ENCODE measurements at regions not wholly inside any gene's neighbourhood (a gene's known extent, or its start where the extent isn't known, plus 50 kb on each side); places are given as distances from the start of the nearest gene placed in this dataset.

DNA sequence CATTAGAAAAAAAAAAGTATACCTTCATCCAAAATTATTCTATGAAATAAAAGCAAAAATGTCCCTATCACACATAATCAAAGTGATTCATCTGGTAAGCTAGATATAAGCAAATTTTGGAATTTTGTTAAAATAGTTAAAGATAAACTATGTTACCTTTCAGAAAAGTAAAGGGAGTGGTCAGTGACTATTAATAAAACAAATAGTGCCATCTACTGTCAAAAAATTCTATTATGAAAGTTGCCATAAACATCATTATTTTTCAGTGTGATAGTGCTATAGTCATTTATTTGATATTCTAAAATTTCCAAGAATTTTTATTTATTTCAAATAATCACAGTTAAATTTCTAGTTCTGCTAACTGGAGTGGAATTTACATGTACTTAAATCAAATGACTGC lies 803.7 kb downstream of the KCNT2 start:
- no peak for DNase-seq (ENCODE audit: insufficient read length, low spot score, missing footprints)
- TF ChIP-seq, protein P1, sequence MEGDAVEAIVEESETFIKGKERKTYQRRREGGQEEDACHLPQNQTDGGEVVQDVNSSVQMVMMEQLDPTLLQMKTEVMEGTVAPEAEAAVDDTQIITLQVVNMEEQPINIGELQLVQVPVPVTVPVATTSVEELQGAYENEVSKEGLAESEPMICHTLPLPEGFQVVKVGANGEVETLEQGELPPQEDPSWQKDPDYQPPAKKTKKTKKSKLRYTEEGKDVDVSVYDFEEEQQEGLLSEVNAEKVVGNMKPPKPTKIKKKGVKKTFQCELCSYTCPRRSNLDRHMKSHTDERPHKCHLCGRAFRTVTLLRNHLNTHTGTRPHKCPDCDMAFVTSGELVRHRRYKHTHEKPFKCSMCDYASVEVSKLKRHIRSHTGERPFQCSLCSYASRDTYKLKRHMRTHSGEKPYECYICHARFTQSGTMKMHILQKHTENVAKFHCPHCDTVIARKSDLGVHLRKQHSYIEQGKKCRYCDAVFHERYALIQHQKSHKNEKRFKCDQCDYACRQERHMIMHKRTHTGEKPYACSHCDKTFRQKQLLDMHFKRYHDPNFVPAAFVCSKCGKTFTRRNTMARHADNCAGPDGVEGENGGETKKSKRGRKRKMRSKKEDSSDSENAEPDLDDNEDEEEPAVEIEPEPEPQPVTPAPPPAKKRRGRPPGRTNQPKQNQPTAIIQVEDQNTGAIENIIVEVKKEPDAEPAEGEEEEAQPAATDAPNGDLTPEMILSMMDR (IDR thresholded peaks at IDR 0.05; ENCODE audit: extremely low read depth, low read depth, low read length) = no peak
- no peak overlapping the region for H2AFZ ChIP-seq (ENCODE audit: low read length)
- H3K4me1 ChIP-seq (ENCODE audit: insufficient read depth, low read length) = no peaks in the 10 kb centered on the region
- H3K9me3 ChIP-seq (ENCODE audit: low read depth, low read length) = no peaks in the 10 kb centered on the region
- no peaks in the 10 kb centered on the region for H4K20me1 ChIP-seq (ENCODE audit: insufficient read depth, low read length)
- no peak overlapping the region for H3K4me3 ChIP-seq (ENCODE audit: insufficient read depth, low read length)
- no peak overlapping the region for H3K27ac ChIP-seq (ENCODE audit: low read depth, low read length)
- no peaks in the 10 kb centered on the region for H3K79me2 ChIP-seq (ENCODE audit: insufficient read depth, low read length)
- H3K27me3 ChIP-seq (ENCODE audit: insufficient read depth, low read length) = no peaks in the 10 kb centered on the region
- H3K4me2 ChIP-seq (ENCODE audit: insufficient read depth, low read length) = no peak overlapping the region
- H3K36me3 ChIP-seq (ENCODE audit: insufficient read depth, low read length) = no peaks in the 10 kb centered on the region

DNA sequence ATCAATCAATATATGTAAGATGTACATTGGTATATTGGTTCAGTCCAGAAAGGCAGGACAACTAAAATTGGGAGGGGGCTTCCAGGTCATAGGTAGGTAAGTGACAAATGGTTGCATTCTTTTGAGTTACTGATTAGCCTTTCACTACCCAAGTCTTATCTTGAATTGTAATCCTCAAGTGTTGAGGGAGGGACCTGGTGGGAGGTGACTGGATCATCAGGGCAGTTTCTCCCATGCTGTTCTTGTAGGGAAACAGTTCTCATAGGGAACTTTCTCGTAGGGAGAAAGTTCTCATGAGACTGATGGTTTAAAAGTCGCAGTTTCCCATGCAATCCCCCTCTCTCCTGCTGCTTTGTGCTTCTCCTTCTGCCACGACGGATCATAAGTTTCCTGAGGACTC lies 809.2 kb downstream of the KCNT2 start:
- TF ChIP-seq, protein P1 (IDR thresholded peaks at IDR 0.05; ENCODE audit: extremely low read depth, low read depth, low read length) = no peak
- Histone ChIP-seq H4K20me1 (ENCODE audit: insufficient read depth, low read length) (no peaks in the 10 kb centered on the region), H3K4me2 (ENCODE audit: insufficient read depth, low read length) (no peak overlapping the region), H3K36me3 (ENCODE audit: insufficient read depth, low read length) (no peaks in the 10 kb centered on the region), H3K4me3 (ENCODE audit: insufficient read depth, low read length) (no peak overlapping the region), H3K9me3 (ENCODE audit: low read depth, low read length) (no peaks in the 10 kb centered on the region), H3K27ac (ENCODE audit: low read depth, low read length) (no peak overlapping the region), H3K4me1 (ENCODE audit: insufficient read depth, low read length) (no peaks in the 10 kb centered on the region), H3K27me3 (ENCODE audit: insufficient read depth, low read length) (no peaks in the 10 kb centered on the region), H3K79me2 (ENCODE audit: insufficient read depth, low read length) (no peaks in the 10 kb centered on the region), H2AFZ (ENCODE audit: low read length) (no peak overlapping the region)
- DNase-seq (ENCODE audit: insufficient read length, low spot score, missing footprints) = no peak

DNA sequence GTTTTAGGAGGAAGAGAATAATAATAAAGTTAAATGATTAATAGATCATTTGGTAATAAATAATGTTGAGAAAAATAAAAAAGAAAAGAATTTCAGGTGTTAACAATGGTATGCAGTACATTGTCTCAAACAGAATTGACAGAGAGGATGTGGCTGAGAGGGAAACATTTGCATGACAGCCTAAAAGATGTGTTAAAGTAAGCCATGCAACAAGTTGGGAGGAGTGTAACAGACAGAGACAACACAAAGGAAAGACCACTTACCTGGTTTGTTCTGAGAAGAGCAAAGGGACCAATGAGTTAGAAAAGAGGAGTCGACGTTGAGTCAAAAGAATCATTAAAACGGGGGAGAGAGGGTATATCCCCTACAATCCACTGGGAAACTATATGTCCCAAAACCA lies 814.0 kb downstream of the KCNT2 start:
- H4K20me1 ChIP-seq (ENCODE audit: insufficient read depth, low read length) = no peaks in the 10 kb centered on the region
- H3K4me2 ChIP-seq (ENCODE audit: insufficient read depth, low read length) = no peak overlapping the region
- no peaks in the 10 kb centered on the region for H3K79me2 ChIP-seq (ENCODE audit: insufficient read depth, low read length)
- H2AFZ ChIP-seq (ENCODE audit: low read length) = no peak overlapping the region
- no peak for DNase-seq (ENCODE audit: insufficient read length, low spot score, missing footprints)
- H3K4me3 ChIP-seq (ENCODE audit: insufficient read depth, low read length) = no peak overlapping the region
- H3K4me1 ChIP-seq (ENCODE audit: insufficient read depth, low read length) = no peaks in the 10 kb centered on the region
- no peak overlapping the region for H3K27ac ChIP-seq (ENCODE audit: low read depth, low read length)
- H3K27me3 ChIP-seq (ENCODE audit: insufficient read depth, low read length) = no peaks in the 10 kb centered on the region
- H3K9me3 ChIP-seq (ENCODE audit: low read depth, low read length) = peaks cover 3% of the 10 kb centered on the region
- no peaks in the 10 kb centered on the region for H3K36me3 ChIP-seq (ENCODE audit: insufficient read depth, low read length)
- TF ChIP-seq, protein P1 (IDR thresholded peaks at IDR 0.05; ENCODE audit: extremely low read depth, low read depth, low read length) = no peak

DNA sequence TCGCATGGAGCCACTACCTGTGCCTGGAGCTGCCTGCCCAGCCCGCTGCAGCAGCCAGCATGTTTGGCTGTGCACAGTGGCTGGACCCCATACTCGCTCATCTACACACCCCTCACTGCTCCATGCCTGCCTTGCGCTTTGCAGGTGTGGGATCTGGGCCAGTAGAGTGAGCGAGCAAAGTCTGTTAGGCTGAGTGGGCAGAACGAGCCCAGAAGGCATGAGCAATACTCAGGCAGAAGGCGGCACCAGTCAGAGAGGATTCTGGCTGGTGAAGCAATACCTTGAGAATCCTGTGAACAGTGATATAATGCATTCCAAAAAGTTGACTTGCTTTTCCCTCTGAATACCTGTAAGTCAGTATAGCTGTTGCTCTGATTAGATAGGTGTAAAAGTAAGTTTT lies 816.4 kb downstream of the KCNT2 start:
- H3K4me2 ChIP-seq (ENCODE audit: insufficient read depth, low read length) = no peak overlapping the region
- H3K4me1 ChIP-seq (ENCODE audit: insufficient read depth, low read length) = no peaks in the 10 kb centered on the region
- H3K9me3 ChIP-seq (ENCODE audit: low read depth, low read length) = peaks cover 3% of the 10 kb centered on the region
- no peak overlapping the region for H3K4me3 ChIP-seq (ENCODE audit: insufficient read depth, low read length)
- no peak overlapping the region for H3K27ac ChIP-seq (ENCODE audit: low read depth, low read length)
- H3K36me3 ChIP-seq (ENCODE audit: insufficient read depth, low read length) = no peaks in the 10 kb centered on the region
- H4K20me1 ChIP-seq (ENCODE audit: insufficient read depth, low read length) = no peaks in the 10 kb centered on the region
- H3K27me3 ChIP-seq (ENCODE audit: insufficient read depth, low read length) = no peaks in the 10 kb centered on the region
- H3K79me2 ChIP-seq (ENCODE audit: insufficient read depth, low read length) = no peaks in the 10 kb centered on the region
- TF ChIP-seq, protein P1 (IDR thresholded peaks at IDR 0.05; ENCODE audit: extremely low read depth, low read depth, low read length) = no peak
- no peak for DNase-seq (ENCODE audit: insufficient read length, low spot score, missing footprints)
- H2AFZ ChIP-seq (ENCODE audit: low read length) = no peak overlapping the region

Data from osteoblast (primary cell).